ENCODE measurements at regions not wholly inside any gene's neighbourhood (a gene's known extent, or its start where the extent isn't known, plus 50 kb on each side); places are given as distances from the start of the nearest gene placed in this dataset.

DNA sequence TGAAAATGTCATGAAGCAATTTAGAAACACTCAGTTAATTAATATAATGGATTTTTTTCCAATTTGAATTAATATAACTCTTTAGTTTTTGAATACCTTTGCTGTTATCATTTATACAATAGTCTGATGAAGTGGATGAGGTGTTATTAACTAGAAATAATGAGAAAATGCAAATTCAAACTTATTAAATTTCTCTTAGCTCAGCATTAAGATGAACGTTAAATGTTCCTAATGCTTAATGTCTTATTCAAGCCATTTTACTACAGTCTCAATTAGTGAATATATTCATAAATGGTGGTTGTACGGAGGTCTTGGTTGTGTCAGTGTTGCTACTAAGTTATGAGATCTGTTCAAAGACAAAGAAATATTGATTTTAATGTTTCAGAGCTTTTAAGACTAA is 186.3 kb downstream of the DTHD1 start:
- no peak overlapping the region for H3K27ac ChIP-seq
- TF ChIP-seq CTCF (conservative IDR thresholded peaks at IDR 0.05): no peak

DNA sequence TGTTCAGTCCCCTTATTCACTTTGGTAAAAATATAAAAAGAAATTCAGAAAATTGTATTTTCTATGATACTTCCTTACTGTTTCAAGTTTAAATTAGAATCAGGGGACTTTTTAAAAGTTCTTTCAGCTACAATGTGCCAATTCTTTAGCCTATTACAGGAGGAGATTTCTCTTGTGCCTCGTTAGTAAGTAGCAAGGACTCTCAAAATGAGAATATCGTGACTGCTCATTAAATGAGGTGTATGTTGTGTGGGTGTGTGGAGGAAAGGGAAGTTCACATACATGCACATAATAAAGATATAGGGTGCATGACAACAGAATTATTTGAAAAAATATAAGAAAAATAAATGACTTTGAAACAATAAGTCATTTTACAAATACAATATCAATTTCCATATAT is 190.5 kb downstream of the DTHD1 start:
- no peak for TF ChIP-seq CTCF (conservative IDR thresholded peaks at IDR 0.05)
- no peak overlapping the region for H3K27ac ChIP-seq

- no peak for TF ChIP-seq CTCF (conservative IDR thresholded peaks at IDR 0.05)
- H3K27ac ChIP-seq: no peak overlapping the region
Measured at GRCh38 chr4:36476135-36476534, 194.7 kb downstream of the DTHD1 start.

DNA sequence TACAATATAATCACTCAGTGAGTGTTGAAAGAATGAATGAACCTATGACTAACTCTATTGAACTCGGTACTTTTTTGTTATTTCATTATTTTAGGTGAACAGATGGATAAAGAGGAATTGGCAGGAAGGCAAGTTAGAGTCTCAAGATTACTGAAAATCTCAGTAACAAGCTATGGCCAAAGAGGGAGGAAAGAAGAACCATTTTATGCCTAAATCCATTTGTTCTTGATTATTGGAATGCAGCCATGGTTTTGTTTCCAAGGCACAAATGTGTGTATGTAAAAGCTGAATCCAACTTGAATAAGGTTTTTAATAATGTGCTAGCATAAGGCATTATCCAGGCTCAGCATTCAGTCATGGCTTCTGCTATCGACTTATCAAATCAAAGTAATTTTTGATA is 196.4 kb downstream of the DTHD1 start:
- H3K27ac ChIP-seq: no peak overlapping the region
- TF ChIP-seq CTCF (conservative IDR thresholded peaks at IDR 0.05): no peak

DNA sequence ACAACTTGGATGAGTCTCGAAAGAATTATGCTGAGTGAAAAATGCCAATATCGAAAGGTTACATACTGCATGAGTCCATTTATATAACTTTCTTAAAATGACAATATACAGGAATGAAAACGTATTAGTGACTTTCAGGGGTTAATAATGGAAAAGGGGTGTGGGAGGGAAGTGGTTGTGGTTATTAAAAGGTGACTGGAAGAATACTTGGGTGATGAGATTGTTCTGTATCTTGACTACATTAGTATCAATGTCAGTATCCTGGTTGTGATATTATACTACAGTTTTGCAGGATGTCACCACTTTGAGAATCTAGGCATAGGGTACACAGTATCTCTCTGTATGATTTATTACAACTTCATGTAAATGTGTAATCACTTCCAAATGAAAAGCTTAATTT is 204.5 kb downstream of the DTHD1 start:
- peak overlapping the region; percentile 65 for H3K27ac ChIP-seq
- no peak for TF ChIP-seq CTCF (conservative IDR thresholded peaks at IDR 0.05)

DNA sequence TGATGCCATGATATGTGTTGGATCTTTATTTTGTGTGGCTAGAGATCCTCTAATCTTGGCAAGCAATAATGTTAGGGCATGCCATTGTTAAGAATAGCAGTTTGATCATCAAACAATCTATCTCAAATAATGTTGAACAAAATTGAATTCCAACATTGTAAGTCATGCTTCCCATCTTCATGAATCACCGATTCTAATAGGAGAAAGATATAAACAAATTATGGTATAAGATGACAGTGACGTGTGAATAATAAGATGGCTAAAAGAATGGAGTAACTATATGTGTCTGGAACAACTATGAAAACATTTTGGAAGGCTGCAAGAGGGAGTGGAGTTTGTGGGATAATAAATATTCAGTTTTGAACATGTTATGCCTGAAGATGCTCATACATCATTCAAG is 208.4 kb downstream of the DTHD1 start:
- H3K27ac ChIP-seq: no peak overlapping the region
- no peak for TF ChIP-seq CTCF (conservative IDR thresholded peaks at IDR 0.05)

- no peak overlapping the region for H3K27ac ChIP-seq
Measured at GRCh38 chr4:36492041-36492440, 210.6 kb downstream of the DTHD1 start.

More at GRCh38 chr4:36492041-36492440, 210.6 kb downstream of the DTHD1 start:
- no peak for TF ChIP-seq CTCF (conservative IDR thresholded peaks at IDR 0.05)

All from VCaP (cell line).